GM18520 (cell line): ENCODE measurements at regions not wholly inside any gene's neighbourhood (a gene's known extent, or its start where the extent isn't known, plus 50 kb on each side); places are given as distances from the start of the nearest gene placed in this dataset.
"Not testable (repeated sequence)": the region's sequence is repeated elsewhere in the genome, so short reads cannot be mapped to it uniquely, and the experiment has no call there.

Experiments used
- ATAC-seq: cut with Tn5 transposase; IDR thresholded peaks from one replicate; pipeline ENCODE4 v1.9.1; 2021; ENCODE audit not compliant: unreplicated experiment

DNA sequence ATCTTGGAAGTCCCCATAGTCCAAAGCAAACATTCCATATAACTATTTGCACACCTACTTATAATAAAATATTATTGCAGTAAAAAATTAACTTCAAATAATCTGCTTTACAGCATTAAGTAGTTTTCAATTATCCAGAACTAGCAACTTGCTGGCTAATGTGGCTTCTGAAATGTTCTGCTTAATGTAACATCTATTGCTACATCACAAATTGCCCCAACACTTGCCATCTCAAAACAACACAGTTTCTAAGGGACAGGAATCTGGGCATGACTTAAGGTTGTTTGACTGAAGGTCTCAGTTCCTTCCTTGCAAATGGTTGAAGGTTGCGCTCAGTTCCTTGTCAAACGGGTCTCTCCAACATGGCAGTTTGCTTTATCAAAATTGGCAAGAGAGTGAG is 378.5 kb upstream of the SEMA3C start:
- no peak for ATAC-seq

DNA sequence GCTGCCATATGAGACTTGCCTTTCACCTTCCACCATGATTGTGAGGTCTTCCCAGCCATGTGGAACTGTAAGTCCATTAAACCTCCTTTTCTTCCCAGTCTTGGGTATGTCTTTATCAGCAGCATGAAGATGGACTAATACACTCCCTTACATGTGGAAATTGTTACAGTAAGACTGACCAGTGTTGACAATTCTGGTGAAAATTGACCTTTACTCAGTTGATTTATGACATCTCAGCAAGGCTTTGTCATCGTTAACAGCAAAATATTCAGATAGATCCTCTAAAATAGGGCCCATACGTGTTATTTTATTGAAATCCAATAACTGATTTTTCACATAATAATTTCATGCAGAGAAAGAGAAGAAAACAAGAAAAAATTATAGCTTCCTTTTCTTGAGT is 377.9 kb upstream of the SEMA3C start:
- ATAC-seq, result no peak

- ATAC-seq, result no peak
Observed at GRCh38 chr7:81294897-81295515, 376.2 kb upstream of the SEMA3C start.

- ATAC-seq, result no peak
Observed at GRCh38 chr7:81293806-81294205, 375.0 kb upstream of the SEMA3C start.

GRCh38 chr7:81286754-81287153 is 367.9 kb upstream of the SEMA3C start:
- ATAC-seq, result not testable (repeated sequence)

DNA sequence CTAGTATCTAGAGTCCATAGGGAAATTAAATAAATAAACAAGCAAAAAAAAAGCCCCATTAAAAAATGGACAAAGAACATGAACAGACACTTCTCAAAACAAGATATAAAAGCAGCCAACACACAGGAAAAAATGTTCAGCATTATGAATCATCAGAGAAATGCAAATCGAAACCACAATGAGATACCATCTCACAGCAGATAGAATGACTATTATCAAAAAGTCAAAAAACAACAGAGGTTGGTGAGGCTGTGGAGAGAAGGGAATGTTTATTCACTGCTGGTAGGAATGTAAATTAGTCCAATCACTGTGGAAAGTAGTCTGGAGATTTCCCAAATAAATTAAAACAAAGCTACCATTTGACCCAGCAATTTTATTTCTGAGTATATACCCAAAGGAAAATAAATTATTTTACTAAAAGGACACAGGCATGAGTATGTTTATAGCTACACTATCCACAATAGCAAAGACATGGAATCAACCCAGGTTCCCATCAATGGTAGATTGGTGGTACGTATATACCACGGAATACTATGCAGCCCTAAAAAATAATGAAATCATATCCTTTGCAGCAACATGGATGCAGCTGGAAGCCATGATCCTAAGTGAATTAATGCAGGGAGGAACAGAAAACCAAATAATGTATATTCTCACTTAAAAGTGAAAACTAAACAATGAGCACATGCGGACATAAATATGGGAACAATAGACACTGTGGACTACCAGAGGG is 366.5 kb upstream of the SEMA3C start:
- ATAC-seq, result no peak

DNA sequence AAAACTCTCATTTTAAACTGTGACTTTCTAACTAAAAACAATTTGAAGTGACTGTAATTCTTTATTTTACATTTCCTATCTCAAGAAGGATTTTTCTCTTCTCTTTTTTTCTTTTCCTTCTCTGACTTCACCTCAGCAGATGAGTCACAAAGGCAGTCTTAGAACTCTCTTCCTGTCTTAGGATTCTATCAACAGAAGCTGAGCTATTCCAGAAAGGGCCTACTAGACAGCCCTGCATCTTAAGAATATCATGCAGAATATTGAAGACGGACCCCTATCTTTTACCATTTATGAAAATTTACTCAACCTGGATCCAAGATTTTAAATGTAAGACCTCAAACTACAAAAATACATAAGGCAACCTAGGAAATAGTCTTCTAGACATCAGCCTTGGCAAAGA is 365.7 kb upstream of the SEMA3C start:
- ATAC-seq, result no peak

GRCh38 chr7:81280531-81280930 is 361.7 kb upstream of the SEMA3C start:
- no peak for ATAC-seq

GRCh38 chr7:81277691-81278090 is 358.8 kb upstream of the SEMA3C start:
- no peak for ATAC-seq

DNA sequence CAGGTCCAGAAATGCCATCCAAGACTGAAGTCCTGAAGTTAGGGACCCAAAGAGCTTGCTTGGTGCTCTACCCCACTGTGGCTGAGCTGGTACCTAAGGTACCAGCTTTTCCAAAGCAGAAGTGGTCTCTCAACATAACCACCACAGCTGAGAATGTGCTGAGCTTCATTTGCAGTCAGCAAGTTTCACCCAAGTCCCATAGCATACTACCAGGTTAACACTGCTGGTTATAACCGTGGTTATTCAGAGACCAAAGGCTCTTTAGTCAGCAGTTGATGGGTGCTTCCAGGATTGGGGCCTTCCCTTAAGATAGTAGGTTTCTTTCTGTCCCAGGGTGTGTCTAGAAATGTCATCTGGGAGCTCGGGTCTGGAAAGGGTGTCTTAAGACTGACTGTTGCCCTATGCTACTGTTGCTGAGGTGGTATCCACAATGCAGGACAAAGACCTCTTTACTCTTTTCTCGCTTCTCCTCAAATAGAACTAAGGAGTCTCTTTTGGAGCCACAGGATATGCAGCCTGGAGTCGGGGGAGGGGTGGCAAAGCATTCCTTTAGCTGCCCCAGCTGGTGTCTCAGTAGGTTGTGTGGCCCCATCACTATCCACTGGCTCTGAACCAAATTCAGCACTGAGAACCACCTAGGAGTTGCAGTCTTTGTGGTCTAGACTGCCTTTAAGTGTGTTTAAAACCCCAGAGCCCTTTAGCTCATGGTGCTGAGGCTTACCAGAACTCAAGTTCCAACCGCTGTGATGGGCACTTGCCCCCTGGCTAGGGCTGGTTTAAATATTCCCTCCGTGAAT is 354.9 kb upstream of the SEMA3C start:
- no peak for ATAC-seq

GRCh38 chr7:81272176-81272575 is 353.3 kb upstream of the SEMA3C start:
- no peak for ATAC-seq

DNA sequence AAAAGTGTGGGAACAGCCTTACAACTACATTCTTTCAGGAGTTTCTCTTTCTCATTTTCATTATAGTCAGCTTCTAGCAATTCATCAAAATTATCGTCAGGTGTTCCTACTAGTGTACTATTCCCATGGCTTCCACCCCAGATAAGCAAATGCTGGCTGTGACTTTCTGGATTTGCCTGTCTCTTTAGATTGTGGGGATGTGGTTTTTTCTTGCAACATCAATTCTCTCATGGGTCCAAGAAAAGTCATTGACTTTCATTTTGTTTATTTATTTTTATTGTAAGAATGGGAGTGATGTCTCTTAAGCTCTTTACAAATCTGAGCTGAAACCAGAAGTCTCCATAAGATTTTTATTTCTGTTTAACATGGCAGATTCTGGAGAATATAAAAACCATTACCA is 349.7 kb upstream of the SEMA3C start:
- ATAC-seq, result no peak

DNA sequence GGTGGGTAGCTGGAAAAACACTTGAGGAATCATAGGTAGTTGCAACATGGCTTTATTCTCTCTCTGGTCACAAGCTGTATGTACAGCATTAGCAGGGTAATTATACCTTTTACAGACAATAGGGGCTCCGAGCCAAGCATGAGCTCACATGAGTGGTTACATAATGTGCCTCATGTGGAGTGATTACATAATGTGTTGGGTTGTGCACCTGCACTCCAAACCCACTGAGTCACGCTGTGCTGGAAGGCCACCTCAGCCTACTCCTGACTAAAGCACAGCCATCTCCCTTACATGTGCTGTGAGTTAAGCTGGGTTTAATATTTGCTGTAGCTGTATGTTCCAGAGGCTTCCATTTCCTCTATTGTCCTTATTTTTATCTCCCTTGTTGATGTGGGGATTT is 348.7 kb upstream of the SEMA3C start:
- ATAC-seq, result no peak

DNA sequence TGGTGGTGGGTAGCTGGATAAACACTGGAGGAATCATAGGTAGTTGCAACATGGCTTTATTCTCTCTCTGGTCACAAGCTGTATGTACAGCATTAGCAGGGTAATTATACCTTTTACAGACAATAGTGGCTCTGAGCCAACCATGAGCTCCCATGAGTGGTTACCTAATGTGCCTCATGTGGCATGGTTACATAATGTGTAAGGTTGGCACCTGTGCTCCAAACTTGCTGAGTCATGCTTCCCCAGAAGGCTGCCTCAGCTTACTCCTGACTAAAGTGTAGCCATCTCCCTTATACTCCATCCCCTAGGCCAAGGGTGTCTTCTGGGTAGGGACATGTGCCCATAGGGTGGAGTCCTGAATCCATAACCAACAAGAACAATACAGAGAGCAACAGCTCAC is 345.3 kb upstream of the SEMA3C start:
- no peak for ATAC-seq

GRCh38 chr7:81260152-81260551 is 341.3 kb upstream of the SEMA3C start:
- no peak for ATAC-seq

DNA sequence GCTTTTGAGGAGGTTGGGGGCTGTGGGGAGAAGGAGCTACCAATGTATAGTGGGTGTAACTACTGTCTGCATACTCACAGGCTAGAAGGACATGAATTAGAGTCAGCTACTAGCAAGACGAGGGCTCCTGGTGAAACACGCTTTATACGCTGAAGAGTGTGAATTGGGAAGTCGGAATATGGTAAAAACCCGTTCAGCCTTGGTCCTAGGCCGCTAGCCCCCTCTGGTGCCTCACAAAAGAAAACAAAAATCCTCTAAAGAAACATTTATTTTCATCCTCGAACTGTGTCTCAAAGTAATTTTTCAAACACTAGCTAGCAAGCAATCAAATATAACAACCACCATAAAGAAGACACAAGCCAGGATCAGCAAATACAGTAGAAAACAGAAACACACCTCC is 338.1 kb upstream of the SEMA3C start:
- ATAC-seq, result no peak

DNA sequence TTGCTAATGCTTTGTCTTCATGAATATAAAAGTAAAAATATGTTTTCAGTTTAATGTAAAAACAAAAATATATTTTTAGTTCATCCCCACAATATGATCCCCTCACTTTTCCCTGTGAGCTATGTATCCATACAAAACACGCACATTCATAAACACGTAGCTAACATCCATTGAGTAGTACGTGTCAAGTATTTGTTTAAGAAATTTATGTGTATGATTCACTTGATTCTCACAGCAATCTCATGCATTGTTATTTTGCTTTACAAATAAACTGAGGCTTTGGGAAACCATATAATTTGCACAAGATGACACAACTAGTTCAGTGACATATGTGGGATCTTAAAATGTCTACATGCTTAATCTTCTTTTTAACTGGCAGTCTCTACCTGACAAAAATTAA is 329.6 kb upstream of the SEMA3C start:
- no peak for ATAC-seq

DNA sequence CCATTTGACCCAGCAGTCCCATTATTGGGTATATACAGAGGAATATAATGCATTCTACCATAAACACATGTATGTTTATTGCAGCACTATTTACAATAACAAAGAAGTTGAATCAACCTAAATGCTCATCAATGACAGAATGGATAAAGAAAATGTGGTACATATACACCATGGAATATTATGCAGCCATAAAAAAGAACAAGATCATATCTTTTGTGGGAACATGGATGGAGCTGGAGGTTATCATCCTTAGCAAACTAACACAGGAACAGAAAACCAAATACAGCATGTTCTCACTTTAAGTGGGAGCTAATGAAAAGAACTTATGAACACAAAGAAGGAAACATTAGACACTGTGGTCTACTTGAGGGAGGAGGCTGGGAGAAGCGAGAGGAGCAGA is 328.5 kb upstream of the SEMA3C start:
- ATAC-seq, result not testable (repeated sequence)

GRCh38 chr7:81245353-81245752 is 326.5 kb upstream of the SEMA3C start:
- ATAC-seq, result no peak

- no peak for ATAC-seq
Observed at GRCh38 chr7:81244224-81244623, 325.4 kb upstream of the SEMA3C start.

DNA sequence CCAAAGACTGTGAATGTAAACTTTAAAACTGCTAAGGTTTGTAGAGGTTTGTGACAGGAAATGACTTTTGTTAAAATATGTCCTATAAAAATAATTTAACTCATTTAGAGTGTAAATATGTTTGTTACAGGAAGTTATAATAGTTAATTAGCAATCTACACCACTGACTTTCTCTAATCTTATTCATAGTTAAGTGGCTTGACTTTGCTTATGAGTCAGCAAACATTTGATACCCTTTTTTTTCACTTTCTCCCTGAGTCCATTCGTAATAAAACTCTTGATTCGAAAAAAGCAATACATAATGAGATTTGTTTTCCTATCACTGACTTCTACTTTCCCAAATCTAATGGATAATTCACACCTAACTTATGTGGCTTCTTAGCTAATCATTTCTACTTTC is 317.7 kb upstream of the SEMA3C start:
- no peak for ATAC-seq

- ATAC-seq, result no peak
Observed at GRCh38 chr7:81235997-81236396, 317.1 kb upstream of the SEMA3C start.
